Astrocyte of the cerebellum (primary cell): ENCODE measurements at regions not wholly inside any gene's neighbourhood (a gene's known extent, or its start where the extent isn't known, plus 50 kb on each side); places are given as distances from the start of the nearest gene placed in this dataset.

Experiments used
- DNase-seq: peaks from one replicate; pipeline ENCODE4 v3.0.0-alpha.2; 2011; ENCODE audit warnings: low read depth
- H3K4me3 ChIP-seq: 2 replicates; pipeline ENCODE4 v1.5.1; 2011; ENCODE audit warnings: mild to moderate bottlenecking, low read depth, low read length, moderate library complexity
- in situ Hi-C: cut with HindIII; loops from 2 replicates; pipeline ENCODE4 v1.10.0; 2017; ENCODE audit warnings: low sequenced_read_pairs
- TF ChIP-seq, protein P1 (sequence below): IDR thresholded peaks from 2 replicates; pipeline ENCODE4 v1.5.1; 2012; ENCODE audit warnings: low read length, low read depth, moderate library complexity, mild to moderate bottlenecking; ENCODE audit errors: missing control alignments

DNA sequence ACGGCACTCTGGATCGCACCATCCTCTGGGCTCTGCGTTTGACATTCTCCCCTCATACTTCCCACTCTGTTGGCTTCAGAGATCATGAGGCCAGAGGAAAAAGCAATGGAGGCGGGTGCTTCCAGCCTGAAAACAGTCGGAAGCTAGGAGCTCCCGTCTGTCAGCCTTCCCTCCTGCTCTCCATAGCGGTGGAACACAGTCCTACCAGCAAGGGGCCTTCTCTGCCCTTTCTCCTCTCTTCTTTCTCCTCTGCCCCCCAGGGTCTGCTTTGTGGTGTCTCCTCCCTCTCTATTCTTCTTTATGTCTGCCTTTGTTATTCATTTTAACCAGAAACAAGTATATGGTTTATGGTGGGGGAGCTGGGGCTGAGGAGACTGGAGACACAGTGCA lies 152.5 kb upstream of the NFIB start:
- TF ChIP-seq, protein P1, sequence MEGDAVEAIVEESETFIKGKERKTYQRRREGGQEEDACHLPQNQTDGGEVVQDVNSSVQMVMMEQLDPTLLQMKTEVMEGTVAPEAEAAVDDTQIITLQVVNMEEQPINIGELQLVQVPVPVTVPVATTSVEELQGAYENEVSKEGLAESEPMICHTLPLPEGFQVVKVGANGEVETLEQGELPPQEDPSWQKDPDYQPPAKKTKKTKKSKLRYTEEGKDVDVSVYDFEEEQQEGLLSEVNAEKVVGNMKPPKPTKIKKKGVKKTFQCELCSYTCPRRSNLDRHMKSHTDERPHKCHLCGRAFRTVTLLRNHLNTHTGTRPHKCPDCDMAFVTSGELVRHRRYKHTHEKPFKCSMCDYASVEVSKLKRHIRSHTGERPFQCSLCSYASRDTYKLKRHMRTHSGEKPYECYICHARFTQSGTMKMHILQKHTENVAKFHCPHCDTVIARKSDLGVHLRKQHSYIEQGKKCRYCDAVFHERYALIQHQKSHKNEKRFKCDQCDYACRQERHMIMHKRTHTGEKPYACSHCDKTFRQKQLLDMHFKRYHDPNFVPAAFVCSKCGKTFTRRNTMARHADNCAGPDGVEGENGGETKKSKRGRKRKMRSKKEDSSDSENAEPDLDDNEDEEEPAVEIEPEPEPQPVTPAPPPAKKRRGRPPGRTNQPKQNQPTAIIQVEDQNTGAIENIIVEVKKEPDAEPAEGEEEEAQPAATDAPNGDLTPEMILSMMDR: no peak
- in situ Hi-C loops: no loop called here
- no peak for DNase-seq
- no peak overlapping the region for H3K4me3 ChIP-seq

DNA sequence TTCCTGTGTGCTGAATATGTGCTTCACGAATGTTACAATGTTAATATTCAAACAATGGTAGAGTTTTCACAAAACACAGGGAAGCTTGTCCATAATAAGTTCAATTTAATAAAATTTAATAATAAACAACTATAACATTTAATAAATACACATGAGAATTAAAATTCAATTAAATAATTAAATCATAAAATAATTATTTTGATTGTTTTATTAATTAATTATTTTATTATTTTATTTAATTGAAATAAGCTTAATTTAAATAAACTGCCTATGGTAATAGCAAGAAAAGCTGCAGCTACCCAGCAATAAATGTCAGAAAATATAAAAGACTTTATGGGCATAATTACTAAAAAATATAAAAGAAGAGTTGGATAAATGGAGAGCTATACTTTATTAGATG lies 149.0 kb upstream of the NFIB start:
- in situ Hi-C loops: no loop called here
- no peak for DNase-seq

DNA sequence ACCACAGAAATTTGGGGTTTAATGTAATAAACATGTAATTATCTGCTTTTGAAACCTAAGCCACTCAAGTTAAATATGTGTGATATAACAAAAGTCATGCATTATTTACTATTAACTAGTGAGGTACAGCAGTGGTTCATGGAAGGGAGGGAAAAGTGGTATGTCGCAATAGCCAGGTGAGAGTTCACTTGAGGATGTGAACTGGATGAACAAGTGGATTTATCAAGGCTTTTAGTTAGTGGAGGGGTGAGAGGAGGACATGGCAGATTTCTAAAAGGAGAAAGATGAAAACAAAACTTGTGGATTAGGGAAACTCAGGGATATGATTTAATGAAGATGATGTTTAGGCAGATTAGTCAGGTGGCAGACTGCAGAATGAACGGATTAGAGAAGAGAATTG lies 141.3 kb upstream of the NFIB start:
- TF ChIP-seq, protein P1: no peak
- no peak for DNase-seq
- H3K4me3 ChIP-seq: no peak overlapping the region
- in situ Hi-C loops: no loop called here

More for the DNA sequence above, 149.0 kb upstream of the NFIB start:
- no peak overlapping the region for H3K4me3 ChIP-seq
- TF ChIP-seq, protein P1: no peak

DNA sequence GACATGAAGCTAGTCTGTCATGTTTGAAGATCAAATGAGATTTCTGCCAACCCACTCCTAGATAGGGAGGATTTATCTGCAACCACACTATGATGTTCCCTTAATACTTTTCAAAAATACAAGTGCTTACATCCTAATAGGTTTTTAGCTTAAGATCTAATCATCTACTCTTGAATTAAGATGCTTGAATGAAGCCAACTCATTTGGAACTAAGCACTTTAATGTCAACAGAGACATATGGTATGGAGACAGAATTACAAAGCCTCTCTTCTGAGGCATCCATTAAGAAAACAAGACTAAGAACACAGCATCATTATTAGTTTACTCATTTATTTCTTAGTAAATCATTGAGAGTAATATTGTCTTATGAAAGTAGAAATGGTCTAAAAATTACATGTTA lies 139.3 kb upstream of the NFIB start:
- in situ Hi-C loops: no loop called here
- no peak for DNase-seq
- TF ChIP-seq, protein P1: no peak
- H3K4me3 ChIP-seq: no peak overlapping the region

DNA sequence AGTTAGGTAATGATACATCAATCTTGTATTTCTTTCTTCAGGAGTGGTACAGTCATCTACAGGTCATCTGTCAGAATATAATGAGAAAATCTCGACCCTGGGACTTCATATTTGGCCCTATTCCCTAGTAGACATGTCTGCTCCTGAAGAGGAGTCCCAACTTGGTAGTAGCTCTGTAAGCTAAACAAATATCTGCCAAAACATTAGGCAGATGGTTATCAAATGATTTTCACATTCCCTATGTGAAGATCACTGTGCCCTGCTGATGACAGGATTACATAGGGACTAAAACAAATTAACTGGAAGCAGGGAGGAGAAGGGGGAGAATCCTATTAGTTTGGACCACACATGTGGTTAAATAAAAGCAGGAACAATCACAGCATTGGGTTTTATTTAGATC lies 138.6 kb upstream of the NFIB start:
- TF ChIP-seq, protein P1: no peak
- DNase-seq: no peak
- in situ Hi-C loops: no loop called here

DNA sequence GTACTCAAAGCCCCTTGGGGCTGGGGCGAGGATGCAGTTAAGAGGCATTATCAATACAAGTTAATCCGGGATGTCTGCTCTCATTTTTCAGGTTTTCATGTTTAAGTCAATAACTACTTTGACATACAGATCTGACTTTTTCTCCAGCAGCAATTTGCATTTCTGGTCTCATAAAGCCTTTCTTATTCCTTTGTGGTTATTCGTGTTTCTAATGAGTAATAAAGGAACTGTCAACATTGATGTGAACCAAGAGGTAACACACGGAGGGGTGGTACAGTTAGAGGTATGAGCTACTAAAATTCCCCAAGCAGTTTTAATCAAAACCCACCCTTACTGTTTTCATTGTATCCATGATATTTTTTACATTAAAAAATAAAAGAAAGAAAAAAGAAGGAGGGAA lies 138.0 kb upstream of the NFIB start:
- TF ChIP-seq, protein P1: no peak
- H3K4me3 ChIP-seq: no peak overlapping the region
- no peak for DNase-seq
- in situ Hi-C loops: no loop called here

More for the DNA sequence above, 138.6 kb upstream of the NFIB start:
- H3K4me3 ChIP-seq: no peak overlapping the region

DNA sequence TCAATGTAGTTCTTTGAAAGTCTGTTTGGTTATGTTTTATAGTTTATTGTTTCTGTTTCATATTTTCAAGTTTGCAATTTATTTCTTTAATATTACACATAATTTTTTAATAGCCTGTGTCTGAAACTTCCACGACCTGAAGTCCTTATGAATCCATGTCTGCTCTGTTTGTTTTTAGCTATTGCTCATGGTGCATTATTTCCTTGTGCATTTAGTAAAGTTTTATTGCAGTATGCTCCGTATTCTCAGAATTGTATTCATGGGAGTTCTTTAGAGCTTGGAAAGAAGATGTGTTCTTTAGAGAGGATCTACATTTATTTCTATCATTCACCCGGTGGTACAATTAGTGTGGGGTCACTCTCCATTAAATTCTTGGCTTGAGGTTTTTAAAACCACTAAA lies 133.2 kb upstream of the NFIB start:
- TF ChIP-seq, protein P1: no peak
- no peak for DNase-seq
- in situ Hi-C loops: no loop called here
- H3K4me3 ChIP-seq: no peak overlapping the region
